CD4-positive, CD25-positive, alpha-beta regulatory T cell (primary cell): ENCODE measurements at regions not wholly inside any gene's neighbourhood (a gene's known extent, or its start where the extent isn't known, plus 50 kb on each side); places are given as distances from the start of the nearest gene placed in this dataset.

Source experiments
- ATAC-seq, 2 donors: fragments of 150-1000 bp; cut with Tn5 transposase; one replicate each; pipeline ENCODE4 v1.10.0; 2021; ENCODE audit warnings: low read depth in 2 of 2, moderate number of reproducible peaks in 2 of 2, moderate library complexity in 1 of 2
- DNase-seq, 3 donors: peaks; one replicate each; pipeline versions ENCODE4 v3.0.0 to v3.0.0-alpha.2; 2012 to 2022; ENCODE audit warnings: mixed read lengths in 1 of 3
- H3K27ac ChIP-seq: one replicate; pipeline ENCODE4 v1.7.0; 2013; ENCODE audit warnings: mild to moderate bottlenecking, low read length; ENCODE audit not compliant: insufficient read depth, poor library complexity, severe bottlenecking
- H3K27me3 ChIP-seq: one replicate; pipeline ENCODE4 v1.7.0; 2013; ENCODE audit warnings: low read length; ENCODE audit not compliant: control insufficient read depth, insufficient read depth
- H3K36me3 ChIP-seq: one replicate; pipeline ENCODE4 v1.7.0; 2013; ENCODE audit warnings: mild to moderate bottlenecking, low read length, moderate library complexity; ENCODE audit not compliant: control insufficient read depth, insufficient read depth
- H3K4me1 ChIP-seq: 2 replicates; pipeline ENCODE4 v1.7.0; 2013; ENCODE audit warnings: mild to moderate bottlenecking, low read length; ENCODE audit not compliant: insufficient read depth, control insufficient read depth, poor library complexity, severe bottlenecking
- H3K4me3 ChIP-seq: one replicate; pipeline ENCODE4 v1.7.0; 2013; ENCODE audit warnings: low read depth, mild to moderate bottlenecking, low read length, moderate library complexity
- H3K9me3 ChIP-seq, 2 experiments: 1 replicate in 1 of 2; 2 replicates in 1 of 2; pipeline ENCODE4 v1.7.0; 2013; ENCODE audit warnings: low read length in 2 of 2, mild to moderate bottlenecking in 1 of 2, moderate library complexity in 1 of 2; ENCODE audit not compliant: control insufficient read depth in 2 of 2
- H3K27ac Mint-ChIP-seq, 3 donors: one replicate each; pipeline ENCODE4 v1.8.0; 2020 to 2022; ENCODE audit warnings: mild to moderate bottlenecking in 3 of 3, mixed read lengths in 3 of 3, moderate library complexity in 2 of 3
- H3K27me3 Mint-ChIP-seq: one replicate; pipeline ENCODE4 v1.8.0; 2022; ENCODE audit warnings: mild to moderate bottlenecking, mixed read lengths
- H3K36me3 Mint-ChIP-seq: one replicate; pipeline ENCODE4 v1.8.0; 2020; ENCODE audit warnings: mixed read lengths
- H3K4me1 Mint-ChIP-seq, 4 donors: one replicate each; pipeline ENCODE4 v1.8.0; 2020 to 2022; ENCODE audit warnings: mixed read lengths in 4 of 4, mild to moderate bottlenecking in 1 of 4
- H3K4me3 Mint-ChIP-seq, 4 donors: one replicate each; pipeline ENCODE4 v1.8.0; 2020 to 2022; ENCODE audit warnings: mild to moderate bottlenecking in 4 of 4, mixed read lengths in 4 of 4, moderate library complexity in 3 of 4
- H3K9me3 Mint-ChIP-seq, 7 donors: one replicate each; pipeline ENCODE4 v1.8.0; 2020 to 2022; ENCODE audit warnings: mixed read lengths in 7 of 7, mild to moderate bottlenecking in 3 of 7, moderate library complexity in 2 of 7

DNA sequence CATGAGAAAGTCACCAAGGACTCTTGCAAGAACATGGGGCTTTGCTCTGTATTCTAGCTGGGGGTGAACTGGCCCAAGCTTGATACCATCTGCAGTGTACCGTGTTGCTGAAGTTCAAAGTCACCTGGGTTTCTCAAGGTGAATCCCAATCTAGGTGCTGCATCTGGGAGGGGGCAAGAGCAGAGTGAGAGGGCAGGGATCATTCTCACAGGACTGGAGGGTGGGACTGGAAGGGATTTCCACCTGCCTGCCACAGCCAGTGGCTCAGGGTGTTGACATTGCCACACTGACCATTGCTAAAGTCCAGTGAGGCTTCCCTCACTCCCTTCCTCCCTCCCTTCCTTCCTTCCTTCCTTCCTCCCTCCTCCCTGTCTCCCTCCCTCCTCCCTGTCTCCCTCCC is 98.7 kb downstream of the MYCN start:
- DNase-seq = no peak
- no peaks in the 10 kb centered on the region for H3K36me3 Mint-ChIP-seq
- H3K4me1 Mint-ChIP-seq = peaks cover 0 to 6% (median 0%) of the 10 kb centered on the region in 4 donors
- no peaks in the 10 kb centered on the region for H3K27me3 Mint-ChIP-seq
- no peak overlapping the region for H3K4me3 ChIP-seq
- H3K9me3 ChIP-seq = no peaks in the 10 kb centered on the region
- no peaks in the 10 kb centered on the region for H3K4me1 ChIP-seq
- no peak overlapping the region for H3K27ac ChIP-seq
- no peak overlapping the region for H3K4me3 Mint-ChIP-seq
- H3K27ac Mint-ChIP-seq = no peak overlapping the region
- no peaks in the 10 kb centered on the region for H3K27me3 ChIP-seq
- peaks cover 0 to 2% (median 0%) of the 10 kb centered on the region in 7 donors for H3K9me3 Mint-ChIP-seq
- no peaks in the 10 kb centered on the region for H3K36me3 ChIP-seq
- no peak for ATAC-seq

DNA sequence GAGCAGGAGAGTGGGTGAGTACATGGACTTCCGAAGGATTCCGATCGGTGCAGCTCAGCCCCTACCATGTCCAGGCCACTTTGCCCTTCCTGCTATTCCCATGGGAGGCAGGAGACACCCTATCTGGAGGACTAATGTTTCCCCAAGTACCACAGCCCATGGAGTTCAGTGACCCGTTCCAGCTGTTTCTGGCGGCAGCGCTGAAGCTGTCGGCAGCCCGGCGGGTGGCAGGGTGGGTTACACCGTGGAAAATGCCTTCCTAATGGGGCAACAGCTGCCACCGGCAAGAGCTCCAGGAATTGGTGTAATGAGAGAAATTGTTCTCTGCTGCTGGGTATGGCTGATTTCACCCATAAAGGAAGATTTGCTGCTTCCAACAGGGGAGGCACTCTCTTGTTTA is 98.3 kb downstream of the MYCN start:
- DNase-seq = no peak
- Histone ChIP-seq H3K27ac (no peak overlapping the region), H3K4me1 (no peaks in the 10 kb centered on the region), H3K36me3 (no peaks in the 10 kb centered on the region), H3K9me3 (no peaks in the 10 kb centered on the region), H3K27me3 (no peaks in the 10 kb centered on the region), H3K4me3 (no peak overlapping the region)
- no peaks in the 10 kb centered on the region for H3K36me3 Mint-ChIP-seq
- peaks cover 0 to 2% (median 0%) of the 10 kb centered on the region in 7 donors for H3K9me3 Mint-ChIP-seq
- H3K27me3 Mint-ChIP-seq = no peaks in the 10 kb centered on the region
- H3K4me3 Mint-ChIP-seq = no peak overlapping the region
- ATAC-seq = no peak
- no peak overlapping the region for H3K27ac Mint-ChIP-seq
- H3K4me1 Mint-ChIP-seq = peaks cover 0 to 6% (median 0%) of the 10 kb centered on the region in 4 donors

DNA sequence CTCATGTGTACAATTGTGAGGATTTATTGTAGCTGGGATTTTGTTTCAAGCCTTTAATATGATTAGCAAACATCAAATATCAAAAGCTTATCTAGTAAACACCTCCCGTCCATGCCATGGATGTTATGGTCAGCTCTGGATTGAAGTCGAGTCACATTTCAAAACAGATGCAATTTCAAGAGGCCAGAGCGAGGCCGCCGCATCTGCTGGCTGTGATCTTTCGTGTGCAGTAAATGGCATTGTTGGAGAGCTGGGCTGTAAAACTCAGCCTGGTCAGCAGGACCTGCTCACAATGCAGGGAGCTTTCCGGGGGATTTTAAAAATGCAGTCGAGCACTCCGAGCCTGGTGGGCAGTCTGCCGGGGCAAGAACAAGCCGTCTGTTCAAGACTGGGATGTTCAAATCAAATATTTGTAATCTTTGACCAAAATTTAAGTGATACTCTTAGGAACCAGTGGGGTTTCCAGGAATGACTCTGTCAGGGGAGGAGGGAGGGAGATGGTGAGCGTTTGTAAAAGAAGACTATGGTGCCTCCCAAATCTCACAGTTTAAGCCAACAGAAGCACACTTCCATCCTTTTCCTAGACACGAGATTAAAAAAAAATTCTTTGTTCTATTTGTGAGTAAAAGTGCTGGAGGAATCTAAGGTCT is 97.6 kb downstream of the MYCN start:
- Histone ChIP-seq H3K4me3 (no peak overlapping the region), H3K36me3 (no peaks in the 10 kb centered on the region), H3K27ac (no peak overlapping the region), H3K9me3 (no peaks in the 10 kb centered on the region), H3K27me3 (no peaks in the 10 kb centered on the region), H3K4me1 (no peaks in the 10 kb centered on the region)
- no peak for ATAC-seq
- Mint-ChIP-seq H3K27ac (no peak overlapping the region), H3K4me1 (peaks cover 0 to 6% (median 0%) of the 10 kb centered on the region in 4 donors), H3K36me3 (no peaks in the 10 kb centered on the region), H3K4me3 (no peak overlapping the region), H3K9me3 (peaks cover 0 to 2% (median 0%) of the 10 kb centered on the region in 7 donors), H3K27me3 (no peaks in the 10 kb centered on the region)
- no peak for DNase-seq

DNA sequence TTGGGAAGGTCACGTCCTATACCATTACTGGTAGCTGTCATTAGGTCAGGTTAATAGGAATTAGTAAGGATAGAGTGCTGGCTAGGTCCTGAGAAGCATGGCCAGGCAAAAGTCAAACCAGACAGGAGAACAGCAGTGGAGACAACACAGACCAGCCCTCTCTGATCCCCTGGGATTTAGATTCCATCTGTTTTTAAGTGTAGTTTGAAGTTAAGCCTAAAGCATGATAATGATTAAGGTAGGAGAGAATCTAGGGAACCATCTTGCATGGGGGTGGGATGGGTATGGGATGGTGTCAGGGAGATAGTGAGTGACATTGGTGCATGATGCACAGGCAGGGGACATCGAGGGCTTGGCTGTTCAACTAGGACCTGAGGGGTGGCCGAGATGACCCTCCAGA is 96.6 kb downstream of the MYCN start:
- H3K27ac Mint-ChIP-seq = no peak overlapping the region
- H3K27me3 ChIP-seq = no peaks in the 10 kb centered on the region
- no peaks in the 10 kb centered on the region for H3K9me3 ChIP-seq
- no peak overlapping the region for H3K27ac ChIP-seq
- no peak overlapping the region for H3K4me3 Mint-ChIP-seq
- no peaks in the 10 kb centered on the region for H3K36me3 ChIP-seq
- H3K27me3 Mint-ChIP-seq = no peaks in the 10 kb centered on the region
- ATAC-seq = no peak
- no peak for DNase-seq
- peaks cover 0 to 2% (median 0%) of the 10 kb centered on the region in 7 donors for H3K9me3 Mint-ChIP-seq
- peaks cover 0 to 6% (median 0%) of the 10 kb centered on the region in 4 donors for H3K4me1 Mint-ChIP-seq
- no peaks in the 10 kb centered on the region for H3K4me1 ChIP-seq
- H3K4me3 ChIP-seq = no peak overlapping the region
- no peaks in the 10 kb centered on the region for H3K36me3 Mint-ChIP-seq

GRCh38 chr2:16035747-16036745 is 95.7 kb downstream of the MYCN start:
- H3K4me1 Mint-ChIP-seq = peaks cover 0 to 6% (median 0%) of the 10 kb centered on the region in 4 donors

DNA sequence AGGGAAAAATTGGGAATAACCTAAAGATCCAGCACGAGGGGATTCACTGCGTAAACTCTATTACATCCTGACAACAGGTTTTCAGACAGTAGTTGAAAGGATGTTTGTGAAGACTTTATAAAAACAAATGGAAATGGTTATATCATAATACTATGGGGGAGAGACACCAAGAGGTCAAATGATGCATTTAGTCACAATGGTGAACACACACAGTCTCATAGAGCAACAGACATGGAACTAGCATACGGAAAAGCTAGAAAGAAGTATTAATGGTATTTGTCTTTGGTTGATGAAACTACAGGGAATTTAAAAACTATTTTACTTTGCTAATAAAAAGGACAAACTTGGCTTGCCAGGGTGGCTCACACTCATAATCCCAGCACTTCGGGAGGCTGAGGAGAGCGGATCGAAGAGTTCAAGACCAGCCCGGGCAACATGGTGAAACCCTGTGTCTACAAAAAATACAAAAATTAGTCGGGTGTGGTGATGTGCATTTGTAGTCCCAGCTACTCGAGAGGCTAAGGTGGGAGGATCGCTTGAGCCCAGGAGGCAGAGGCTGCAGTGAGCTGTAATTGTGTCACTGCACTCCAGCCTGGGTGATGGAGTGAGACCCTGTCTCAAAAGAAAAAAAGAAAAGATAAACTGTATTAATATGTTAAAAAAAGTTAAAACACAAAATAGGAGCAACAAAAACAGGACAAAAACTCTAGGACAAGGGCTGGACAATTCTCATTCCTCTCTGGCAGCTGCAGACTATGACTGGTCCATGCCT is 94.8 kb downstream of the MYCN start:
- no peak overlapping the region for H3K27ac Mint-ChIP-seq
- ATAC-seq = no peak

More at GRCh38 chr2:16035747-16036745, 95.7 kb downstream of the MYCN start:
- Histone ChIP-seq H3K27me3 (no peaks in the 10 kb centered on the region), H3K4me1 (no peaks in the 10 kb centered on the region), H3K27ac (no peak overlapping the region), H3K36me3 (no peaks in the 10 kb centered on the region), H3K4me3 (no peak overlapping the region), H3K9me3 (no peaks in the 10 kb centered on the region)
- Mint-ChIP-seq H3K4me3 (no peak overlapping the region), H3K27me3 (no peaks in the 10 kb centered on the region), H3K9me3 (no peaks in the 10 kb centered on the region), H3K27ac (peak overlapping the region in 1 of 3 donors; percentile 59), H3K36me3 (no peaks in the 10 kb centered on the region)
- ATAC-seq (no peak), DNase-seq (no peak)

DNA sequence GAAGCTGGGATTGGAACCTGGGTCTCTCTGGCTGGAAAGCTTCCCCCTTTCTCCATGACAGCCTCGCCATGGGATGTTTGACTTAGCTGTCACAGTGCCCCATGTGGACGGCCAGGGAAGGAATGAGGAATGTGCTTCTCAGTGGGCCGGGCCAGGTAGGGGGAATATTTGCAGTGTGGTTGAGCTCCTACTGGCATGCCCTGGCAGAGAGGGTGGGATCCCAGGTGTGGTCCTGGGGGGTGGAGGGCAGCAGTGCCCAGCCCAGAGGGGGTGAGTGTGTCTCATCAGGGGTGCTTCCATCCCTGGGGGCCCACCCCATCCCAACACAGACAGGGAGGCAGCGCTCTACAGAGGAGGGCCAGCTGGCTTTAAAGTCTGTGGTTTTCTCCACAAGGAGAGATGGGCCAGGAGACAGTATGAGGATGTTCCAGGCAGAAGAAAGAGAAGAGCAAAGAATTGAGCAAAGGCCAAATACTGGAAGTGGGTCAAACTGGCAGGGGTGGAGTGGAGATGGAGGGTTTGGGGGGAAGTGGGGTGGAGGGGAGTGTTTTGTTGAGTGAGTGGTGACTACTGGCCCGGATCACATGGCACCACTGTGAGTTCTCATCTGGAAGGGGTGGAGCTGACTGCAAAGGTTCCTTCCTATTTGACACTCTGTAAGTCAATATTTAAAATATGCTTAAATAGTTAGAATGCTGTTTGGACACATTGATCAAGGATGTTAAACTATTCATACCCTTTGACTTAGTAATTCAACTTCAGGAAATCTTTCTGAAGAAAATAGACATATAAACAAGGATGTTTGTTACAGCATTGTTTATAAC is 94.0 kb downstream of the MYCN start:
- Histone ChIP-seq H3K36me3 (no peaks in the 10 kb centered on the region), H3K4me1 (no peaks in the 10 kb centered on the region), H3K27me3 (no peaks in the 10 kb centered on the region), H3K9me3 (no peaks in the 10 kb centered on the region), H3K27ac (no peak overlapping the region), H3K4me3 (no peak overlapping the region)
- Mint-ChIP-seq H3K9me3 (no peaks in the 10 kb centered on the region), H3K4me3 (no peak overlapping the region), H3K36me3 (no peaks in the 10 kb centered on the region), H3K27me3 (no peaks in the 10 kb centered on the region), H3K4me1 (peaks cover 0 to 6% (median 0%) of the 10 kb centered on the region in 4 donors), H3K27ac (no peak overlapping the region)
- DNase-seq (no peak), ATAC-seq (no peak)

More for the DNA sequence above, 94.8 kb downstream of the MYCN start:
- Mint-ChIP-seq H3K27me3 (no peaks in the 10 kb centered on the region), H3K36me3 (no peaks in the 10 kb centered on the region), H3K4me3 (no peak overlapping the region), H3K9me3 (no peaks in the 10 kb centered on the region), H3K4me1 (peaks cover 0 to 6% (median 0%) of the 10 kb centered on the region in 4 donors)
- DNase-seq = no peak
- no peaks in the 10 kb centered on the region for H3K9me3 ChIP-seq
- H3K36me3 ChIP-seq = no peaks in the 10 kb centered on the region
- no peak overlapping the region for H3K4me3 ChIP-seq
- H3K27ac ChIP-seq = no peak overlapping the region
- H3K27me3 ChIP-seq = no peaks in the 10 kb centered on the region
- H3K4me1 ChIP-seq = no peaks in the 10 kb centered on the region
